ENCODE measurements at regions not wholly inside any gene's neighbourhood (a gene's known extent, or its start where the extent isn't known, plus 50 kb on each side); places are given as distances from the start of the nearest gene placed in this dataset.

- Mint-ChIP-seq H3K27ac (no peak overlapping the region), H3K9me3 (ENCODE audit: low read depth) (no peaks in the 10 kb centered on the region), H3K27me3 (peaks cover 2% of the 10 kb centered on the region), H3K36me3 (no peaks in the 10 kb centered on the region), H3K4me3 (no peak overlapping the region), H3K4me1 (ENCODE audit: low read depth) (no peaks in the 10 kb centered on the region)
Measured at GRCh38 chr12:59890896-59891579, 295.2 kb downstream of the SLC16A7 start.

- no peaks in the 10 kb centered on the region for H3K36me3 Mint-ChIP-seq
- H3K4me3 Mint-ChIP-seq = no peak overlapping the region
- H3K27me3 Mint-ChIP-seq = peaks cover 2% of the 10 kb centered on the region
- H3K9me3 Mint-ChIP-seq (ENCODE audit: low read depth) = no peaks in the 10 kb centered on the region
- no peaks in the 10 kb centered on the region for H3K4me1 Mint-ChIP-seq (ENCODE audit: low read depth)
- no peak overlapping the region for H3K27ac Mint-ChIP-seq
Measured at GRCh38 chr12:59895166-59895775, 299.4 kb downstream of the SLC16A7 start.

GRCh38 chr12:59904874-59905521 is 309.2 kb downstream of the SLC16A7 start:
- Mint-ChIP-seq H3K36me3 (no peaks in the 10 kb centered on the region), H3K27ac (no peak overlapping the region), H3K27me3 (no peaks in the 10 kb centered on the region), H3K4me3 (no peak overlapping the region), H3K4me1 (ENCODE audit: low read depth) (no peaks in the 10 kb centered on the region), H3K9me3 (ENCODE audit: low read depth) (no peaks in the 10 kb centered on the region)

GRCh38 chr12:59911516-59911915 is 315.7 kb downstream of the SLC16A7 start:
- Mint-ChIP-seq H3K4me3 (no peak overlapping the region), H3K27ac (no peak overlapping the region), H3K9me3 (ENCODE audit: low read depth) (no peaks in the 10 kb centered on the region), H3K36me3 (no peaks in the 10 kb centered on the region), H3K27me3 (no peaks in the 10 kb centered on the region), H3K4me1 (ENCODE audit: low read depth) (no peaks in the 10 kb centered on the region)

- Mint-ChIP-seq H3K27me3 (no peaks in the 10 kb centered on the region), H3K4me3 (no peak overlapping the region), H3K4me1 (ENCODE audit: low read depth) (no peaks in the 10 kb centered on the region), H3K27ac (no peak overlapping the region), H3K36me3 (no peaks in the 10 kb centered on the region), H3K9me3 (ENCODE audit: low read depth) (peaks cover 4% of the 10 kb centered on the region)
Measured at GRCh38 chr12:59916988-59917387, 321.2 kb downstream of the SLC16A7 start.

GRCh38 chr12:59927032-59927431 is 331.2 kb downstream of the SLC16A7 start:
- Mint-ChIP-seq H3K9me3 (ENCODE audit: low read depth) (peaks cover 15% of the 10 kb centered on the region), H3K36me3 (no peaks in the 10 kb centered on the region), H3K27me3 (peaks cover 3% of the 10 kb centered on the region), H3K4me1 (ENCODE audit: low read depth) (no peaks in the 10 kb centered on the region), H3K4me3 (no peak overlapping the region), H3K27ac (no peak overlapping the region)

GRCh38 chr12:59928416-59928815 is 332.6 kb downstream of the SLC16A7 start:
- no peaks in the 10 kb centered on the region for H3K36me3 Mint-ChIP-seq
- no peaks in the 10 kb centered on the region for H3K4me1 Mint-ChIP-seq (ENCODE audit: low read depth)
- peaks cover 3% of the 10 kb centered on the region for H3K27me3 Mint-ChIP-seq
- no peak overlapping the region for H3K27ac Mint-ChIP-seq
- H3K9me3 Mint-ChIP-seq (ENCODE audit: low read depth) = peaks cover 15% of the 10 kb centered on the region
- no peak overlapping the region for H3K4me3 Mint-ChIP-seq

GRCh38 chr12:59929110-59929509 is 333.3 kb downstream of the SLC16A7 start:
- Mint-ChIP-seq H3K9me3 (ENCODE audit: low read depth) (peaks cover 15% of the 10 kb centered on the region), H3K36me3 (no peaks in the 10 kb centered on the region), H3K4me1 (ENCODE audit: low read depth) (no peaks in the 10 kb centered on the region)

GRCh38 chr12:59934486-59934885 is 338.7 kb downstream of the SLC16A7 start:
- Mint-ChIP-seq H3K9me3 (ENCODE audit: low read depth) (peaks cover 10% of the 10 kb centered on the region), H3K27ac (no peak overlapping the region), H3K4me3 (no peak overlapping the region), H3K27me3 (no peaks in the 10 kb centered on the region), H3K36me3 (no peaks in the 10 kb centered on the region), H3K4me1 (ENCODE audit: low read depth) (no peaks in the 10 kb centered on the region)

More at GRCh38 chr12:59929110-59929509, 333.3 kb downstream of the SLC16A7 start:
- Mint-ChIP-seq H3K27me3 (peaks cover 3% of the 10 kb centered on the region), H3K4me3 (no peak overlapping the region), H3K27ac (no peak overlapping the region)

GRCh38 chr12:59936534-59936933 is 340.7 kb downstream of the SLC16A7 start:
- H3K27ac Mint-ChIP-seq = no peak overlapping the region
- no peaks in the 10 kb centered on the region for H3K4me1 Mint-ChIP-seq (ENCODE audit: low read depth)
- H3K27me3 Mint-ChIP-seq = no peaks in the 10 kb centered on the region
- H3K4me3 Mint-ChIP-seq = no peak overlapping the region
- H3K9me3 Mint-ChIP-seq (ENCODE audit: low read depth) = no peaks in the 10 kb centered on the region
- H3K36me3 Mint-ChIP-seq = no peaks in the 10 kb centered on the region

- Mint-ChIP-seq H3K36me3 (no peaks in the 10 kb centered on the region), H3K27me3 (no peaks in the 10 kb centered on the region), H3K9me3 (ENCODE audit: low read depth) (no peaks in the 10 kb centered on the region), H3K4me1 (ENCODE audit: low read depth) (no peaks in the 10 kb centered on the region), H3K27ac (no peak overlapping the region), H3K4me3 (no peak overlapping the region)
Measured at GRCh38 chr12:59937148-59937547, 341.3 kb downstream of the SLC16A7 start.

GRCh38 chr12:59938190-59938962 is 342.5 kb downstream of the SLC16A7 start:
- H3K9me3 Mint-ChIP-seq (ENCODE audit: low read depth) = no peaks in the 10 kb centered on the region
- H3K27me3 Mint-ChIP-seq = no peaks in the 10 kb centered on the region
- no peaks in the 10 kb centered on the region for H3K4me1 Mint-ChIP-seq (ENCODE audit: low read depth)
- no peaks in the 10 kb centered on the region for H3K36me3 Mint-ChIP-seq
- H3K27ac Mint-ChIP-seq = no peak overlapping the region
- H3K4me3 Mint-ChIP-seq = no peak overlapping the region

- H3K4me3 Mint-ChIP-seq = no peak overlapping the region
- H3K36me3 Mint-ChIP-seq = no peaks in the 10 kb centered on the region
- H3K9me3 Mint-ChIP-seq (ENCODE audit: low read depth) = no peaks in the 10 kb centered on the region
- H3K27me3 Mint-ChIP-seq = no peaks in the 10 kb centered on the region
- no peaks in the 10 kb centered on the region for H3K4me1 Mint-ChIP-seq (ENCODE audit: low read depth)
- no peak overlapping the region for H3K27ac Mint-ChIP-seq
Measured at GRCh38 chr12:59940631-59941342, 345.0 kb downstream of the SLC16A7 start.

GRCh38 chr12:59941461-59941860 is 345.6 kb downstream of the SLC16A7 start:
- H3K27ac Mint-ChIP-seq = no peak overlapping the region
- no peak overlapping the region for H3K4me3 Mint-ChIP-seq
- no peaks in the 10 kb centered on the region for H3K27me3 Mint-ChIP-seq
- no peaks in the 10 kb centered on the region for H3K9me3 Mint-ChIP-seq (ENCODE audit: low read depth)
- H3K4me1 Mint-ChIP-seq (ENCODE audit: low read depth) = no peaks in the 10 kb centered on the region
- H3K36me3 Mint-ChIP-seq = no peaks in the 10 kb centered on the region

Data from activated naive CD8-positive, alpha-beta T cell (primary cell).